ENCODE measurements at regions not wholly inside any gene's neighbourhood (a gene's known extent, or its start where the extent isn't known, plus 50 kb on each side); places are given as distances from the start of the nearest gene placed in this dataset.

DNA sequence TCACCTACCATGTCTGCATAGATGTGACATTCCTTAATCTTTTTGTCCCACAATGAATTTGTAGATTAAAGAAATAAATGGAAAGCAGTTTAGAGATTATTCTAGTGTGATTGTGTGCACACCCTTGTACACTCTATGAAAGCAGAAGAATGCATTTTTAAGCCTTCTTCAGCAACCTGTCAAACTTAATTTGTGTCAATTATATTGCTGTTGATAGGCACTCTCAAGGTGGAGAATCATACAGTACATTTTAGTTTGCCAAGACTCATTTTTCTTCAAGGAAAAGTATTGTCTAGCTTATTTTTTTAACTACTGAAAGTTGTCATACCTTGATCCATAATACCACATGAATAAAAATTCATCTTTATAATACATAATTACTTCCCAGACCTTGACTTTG is 1898.9 kb downstream of the OLFM4 start:
- Histone ChIP-seq H3K27ac (no peak overlapping the region), H3K36me3 (no peaks in the 10 kb centered on the region), H3K4me3 (ENCODE audit: low read depth, low read length) (no peak overlapping the region), H3K27me3 (ENCODE audit: insufficient read depth, low read depth, severe bottlenecking) (no peaks in the 10 kb centered on the region), H3K9me3 (ENCODE audit: severe bottlenecking) (no peaks in the 10 kb centered on the region)
- TF ChIP-seq, protein P1, sequence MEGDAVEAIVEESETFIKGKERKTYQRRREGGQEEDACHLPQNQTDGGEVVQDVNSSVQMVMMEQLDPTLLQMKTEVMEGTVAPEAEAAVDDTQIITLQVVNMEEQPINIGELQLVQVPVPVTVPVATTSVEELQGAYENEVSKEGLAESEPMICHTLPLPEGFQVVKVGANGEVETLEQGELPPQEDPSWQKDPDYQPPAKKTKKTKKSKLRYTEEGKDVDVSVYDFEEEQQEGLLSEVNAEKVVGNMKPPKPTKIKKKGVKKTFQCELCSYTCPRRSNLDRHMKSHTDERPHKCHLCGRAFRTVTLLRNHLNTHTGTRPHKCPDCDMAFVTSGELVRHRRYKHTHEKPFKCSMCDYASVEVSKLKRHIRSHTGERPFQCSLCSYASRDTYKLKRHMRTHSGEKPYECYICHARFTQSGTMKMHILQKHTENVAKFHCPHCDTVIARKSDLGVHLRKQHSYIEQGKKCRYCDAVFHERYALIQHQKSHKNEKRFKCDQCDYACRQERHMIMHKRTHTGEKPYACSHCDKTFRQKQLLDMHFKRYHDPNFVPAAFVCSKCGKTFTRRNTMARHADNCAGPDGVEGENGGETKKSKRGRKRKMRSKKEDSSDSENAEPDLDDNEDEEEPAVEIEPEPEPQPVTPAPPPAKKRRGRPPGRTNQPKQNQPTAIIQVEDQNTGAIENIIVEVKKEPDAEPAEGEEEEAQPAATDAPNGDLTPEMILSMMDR (IDR thresholded peaks at IDR 0.05; ENCODE audit: low read depth, low read length), result no peak
- DNase-seq, result no peak

DNA sequence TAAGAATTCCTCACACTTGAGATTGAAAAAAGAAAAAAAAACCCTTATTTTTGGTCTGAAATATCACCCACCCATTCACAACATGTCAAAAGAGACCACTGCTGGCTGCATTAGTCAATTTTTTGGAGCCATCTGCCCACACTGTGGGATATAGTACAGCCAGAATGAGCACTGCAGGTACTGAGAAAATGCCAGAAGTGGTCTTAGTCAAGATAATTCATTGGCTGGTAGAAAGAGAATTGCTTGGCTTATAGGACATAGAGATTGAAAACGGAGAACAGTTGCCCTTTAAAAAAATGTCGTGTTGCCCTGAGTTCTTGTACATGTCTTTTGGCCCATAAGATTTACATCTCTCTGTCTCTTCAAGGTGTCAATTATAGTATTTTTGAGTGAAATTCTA is 1899.5 kb downstream of the OLFM4 start:
- Histone ChIP-seq H3K4me3 (ENCODE audit: low read depth, low read length) (no peak overlapping the region), H3K27me3 (ENCODE audit: insufficient read depth, low read depth, severe bottlenecking) (no peaks in the 10 kb centered on the region), H3K9me3 (ENCODE audit: severe bottlenecking) (no peaks in the 10 kb centered on the region), H3K27ac (no peak overlapping the region), H3K36me3 (no peaks in the 10 kb centered on the region)
- no peak for DNase-seq
- TF ChIP-seq, protein P1 (IDR thresholded peaks at IDR 0.05; ENCODE audit: low read depth, low read length), result no peak

DNA sequence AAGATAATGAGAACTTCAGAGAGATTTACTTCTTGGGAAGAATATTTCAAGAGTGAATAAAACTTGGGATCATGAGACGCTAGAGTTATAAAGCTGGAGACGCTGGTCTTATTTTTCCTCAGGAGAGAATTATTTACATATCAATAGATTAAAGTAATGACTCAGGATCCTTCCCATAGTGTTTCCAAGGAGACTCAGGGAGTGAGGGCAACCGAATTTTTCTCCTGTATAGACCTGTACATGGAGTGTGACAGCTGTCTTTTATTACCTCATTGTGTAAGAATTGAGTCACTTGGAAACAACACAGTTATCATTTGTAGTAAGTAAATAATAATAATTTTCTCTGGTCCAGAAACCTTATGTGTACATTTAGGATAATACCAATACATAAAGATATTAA is 1905.5 kb downstream of the OLFM4 start:
- no peak overlapping the region for H3K27ac ChIP-seq
- no peaks in the 10 kb centered on the region for H3K27me3 ChIP-seq (ENCODE audit: insufficient read depth, low read depth, severe bottlenecking)
- TF ChIP-seq, protein P1 (IDR thresholded peaks at IDR 0.05; ENCODE audit: low read depth, low read length), result no peak
- no peak overlapping the region for H3K4me3 ChIP-seq (ENCODE audit: low read depth, low read length)
- DNase-seq, result no peak
- no peaks in the 10 kb centered on the region for H3K36me3 ChIP-seq
- H3K9me3 ChIP-seq (ENCODE audit: severe bottlenecking), result no peaks in the 10 kb centered on the region

DNA sequence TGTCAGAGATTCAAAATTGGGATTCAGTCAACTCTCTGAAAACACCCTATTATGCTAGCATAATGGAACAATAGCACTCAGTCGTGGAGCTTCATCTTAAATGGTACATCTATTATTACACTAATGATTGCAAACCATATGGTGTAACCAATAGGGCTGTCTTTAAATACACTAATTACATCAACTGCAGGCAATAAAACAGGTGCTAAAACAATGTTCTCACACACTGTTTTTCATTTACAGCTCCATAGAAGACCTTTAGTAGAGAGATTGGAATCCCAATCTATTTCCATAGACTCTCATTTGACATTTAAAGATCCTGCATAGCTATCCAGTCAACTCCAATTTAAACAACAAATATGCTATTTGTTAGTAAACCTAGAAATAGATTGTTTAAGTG is 1917.4 kb downstream of the OLFM4 start:
- Histone ChIP-seq H3K4me3 (ENCODE audit: low read depth, low read length) (no peak overlapping the region), H3K36me3 (no peaks in the 10 kb centered on the region), H3K27ac (no peak overlapping the region), H3K27me3 (ENCODE audit: insufficient read depth, low read depth, severe bottlenecking) (no peaks in the 10 kb centered on the region), H3K9me3 (ENCODE audit: severe bottlenecking) (no peaks in the 10 kb centered on the region)
- TF ChIP-seq, protein P1 (IDR thresholded peaks at IDR 0.05; ENCODE audit: low read depth, low read length), result no peak
- DNase-seq, result no peak

DNA sequence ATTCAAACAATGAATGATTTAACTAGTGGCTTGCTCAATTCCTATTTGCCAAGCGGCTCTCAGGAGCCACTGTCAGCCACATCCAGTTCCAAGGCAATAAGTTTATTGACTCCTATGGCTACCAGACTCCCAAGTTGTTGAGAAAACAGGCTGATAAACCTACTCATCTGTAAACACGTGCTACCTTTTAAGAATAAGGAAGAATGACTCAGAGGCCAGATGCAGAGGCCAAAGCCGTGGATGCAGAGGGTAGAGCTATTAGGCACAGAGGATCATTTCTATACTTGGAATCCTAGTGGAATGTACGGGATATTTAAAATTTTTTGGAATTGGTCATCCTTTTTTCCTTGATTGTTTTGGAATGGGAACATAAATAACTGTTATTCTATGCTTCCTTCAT is 1921.1 kb downstream of the OLFM4 start:
- Histone ChIP-seq H3K27me3 (ENCODE audit: insufficient read depth, low read depth, severe bottlenecking) (no peaks in the 10 kb centered on the region), H3K4me3 (ENCODE audit: low read depth, low read length) (no peak overlapping the region), H3K9me3 (ENCODE audit: severe bottlenecking) (no peaks in the 10 kb centered on the region), H3K27ac (no peak overlapping the region), H3K36me3 (no peaks in the 10 kb centered on the region)
- TF ChIP-seq, protein P1 (IDR thresholded peaks at IDR 0.05; ENCODE audit: low read depth, low read length), result no peak
- DNase-seq, result no peak

DNA sequence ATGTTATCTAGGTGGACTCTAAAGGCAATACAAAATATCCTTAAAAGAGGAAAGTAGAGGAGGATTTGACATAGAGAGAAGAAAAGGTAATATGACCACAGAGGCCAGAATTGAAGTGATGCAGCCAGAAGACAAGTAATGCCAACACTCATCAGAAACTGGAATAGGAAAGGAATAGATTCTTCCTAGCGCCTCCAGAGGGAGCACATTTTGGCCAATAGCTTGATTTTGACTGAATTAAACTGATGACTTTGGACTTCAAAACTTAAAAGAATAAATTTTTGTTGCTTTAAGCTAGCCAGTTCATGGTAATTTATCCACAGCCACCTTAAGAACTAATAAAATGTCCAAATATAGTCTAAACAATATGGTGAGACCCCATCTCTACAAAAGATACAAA is 1921.9 kb downstream of the OLFM4 start:
- TF ChIP-seq, protein P1 (IDR thresholded peaks at IDR 0.05; ENCODE audit: low read depth, low read length), result no peak
- no peak for DNase-seq
- H3K4me3 ChIP-seq (ENCODE audit: low read depth, low read length), result no peak overlapping the region
- H3K36me3 ChIP-seq, result no peaks in the 10 kb centered on the region
- H3K27ac ChIP-seq, result no peak overlapping the region
- no peaks in the 10 kb centered on the region for H3K27me3 ChIP-seq (ENCODE audit: insufficient read depth, low read depth, severe bottlenecking)
- no peaks in the 10 kb centered on the region for H3K9me3 ChIP-seq (ENCODE audit: severe bottlenecking)
